ENCODE measurements at regions not wholly inside any gene's neighbourhood (a gene's known extent, or its start where the extent isn't known, plus 50 kb on each side); places are given as distances from the start of the nearest gene placed in this dataset.

DNA sequence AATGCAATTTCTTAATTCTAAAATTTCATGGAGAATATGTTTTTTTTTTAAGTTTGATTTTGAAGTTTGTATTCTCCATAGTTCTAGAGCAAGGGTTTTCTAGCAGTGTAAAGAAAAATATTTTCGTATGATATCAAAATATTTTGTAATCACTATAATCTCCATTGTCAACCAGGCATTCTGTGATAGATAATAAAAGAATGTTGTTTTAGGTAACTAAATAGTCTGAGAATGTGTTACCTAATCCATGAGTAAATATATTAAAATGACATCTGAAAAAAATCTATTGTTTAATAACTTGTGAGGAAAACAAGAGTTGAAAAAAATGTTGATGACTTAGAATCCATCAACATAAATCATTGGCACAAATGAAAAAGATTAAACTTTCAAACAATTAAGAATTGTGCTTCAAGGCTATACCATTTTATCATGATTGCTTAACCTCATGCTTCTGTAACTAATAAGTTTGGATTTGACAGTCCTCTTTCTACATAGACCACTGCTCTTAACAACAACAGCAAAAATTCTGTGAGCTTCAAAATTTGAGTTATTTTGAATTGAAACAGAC, 2211.8 kb downstream of the LRRC4C start:
- Histone ChIP-seq H3K79me2 (ENCODE audit: insufficient read depth, low read length) (no peaks in the 10 kb centered on the region), H3K36me3 (ENCODE audit: insufficient read depth, low read length) (no peaks in the 10 kb centered on the region), H3K4me1 (ENCODE audit: insufficient read depth, low read length) (no peaks in the 10 kb centered on the region), H3K27ac (ENCODE audit: low read depth, low read length) (no peak overlapping the region), H3K9me3 (ENCODE audit: insufficient read depth, low read depth, low read length) (no peaks in the 10 kb centered on the region), H3K9ac (ENCODE audit: low read length) (no peak overlapping the region), H4K20me1 (ENCODE audit: insufficient read depth, low read length) (no peaks in the 10 kb centered on the region), H3K4me2 (ENCODE audit: low read length) (no peak overlapping the region), H3K4me3 (ENCODE audit: insufficient read depth, low read depth, low read length) (no peak overlapping the region), H3K27me3 (ENCODE audit: insufficient read depth, low read length) (no peaks in the 10 kb centered on the region), H2AFZ (ENCODE audit: low read depth, low read length) (no peak overlapping the region)
- Mint-ChIP-seq H3K27me3 (ENCODE audit: low read depth, unreplicated experiment) (no peaks in the 10 kb centered on the region), H3K4me3 (ENCODE audit: unreplicated experiment) (no peak overlapping the region), H3K27ac (ENCODE audit: unreplicated experiment) (no peak overlapping the region), H3K4me1 (ENCODE audit: low read depth, unreplicated experiment) (no peaks in the 10 kb centered on the region), H3K9me3 (ENCODE audit: unreplicated experiment) (no peaks in the 10 kb centered on the region), H3K36me3 (ENCODE audit: low read depth, unreplicated experiment) (no peaks in the 10 kb centered on the region)
- DNase-seq (ENCODE audit: low read depth) (no peak), FAIRE-seq (no peak)
- no peak for TF ChIP-seq EZH2 (IDR thresholded peaks at IDR 0.05; ENCODE audit: insufficient read depth, low read length)
- TF ChIP-seq, protein P1, sequence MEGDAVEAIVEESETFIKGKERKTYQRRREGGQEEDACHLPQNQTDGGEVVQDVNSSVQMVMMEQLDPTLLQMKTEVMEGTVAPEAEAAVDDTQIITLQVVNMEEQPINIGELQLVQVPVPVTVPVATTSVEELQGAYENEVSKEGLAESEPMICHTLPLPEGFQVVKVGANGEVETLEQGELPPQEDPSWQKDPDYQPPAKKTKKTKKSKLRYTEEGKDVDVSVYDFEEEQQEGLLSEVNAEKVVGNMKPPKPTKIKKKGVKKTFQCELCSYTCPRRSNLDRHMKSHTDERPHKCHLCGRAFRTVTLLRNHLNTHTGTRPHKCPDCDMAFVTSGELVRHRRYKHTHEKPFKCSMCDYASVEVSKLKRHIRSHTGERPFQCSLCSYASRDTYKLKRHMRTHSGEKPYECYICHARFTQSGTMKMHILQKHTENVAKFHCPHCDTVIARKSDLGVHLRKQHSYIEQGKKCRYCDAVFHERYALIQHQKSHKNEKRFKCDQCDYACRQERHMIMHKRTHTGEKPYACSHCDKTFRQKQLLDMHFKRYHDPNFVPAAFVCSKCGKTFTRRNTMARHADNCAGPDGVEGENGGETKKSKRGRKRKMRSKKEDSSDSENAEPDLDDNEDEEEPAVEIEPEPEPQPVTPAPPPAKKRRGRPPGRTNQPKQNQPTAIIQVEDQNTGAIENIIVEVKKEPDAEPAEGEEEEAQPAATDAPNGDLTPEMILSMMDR (IDR thresholded peaks at IDR 0.05; ENCODE audit: insufficient read depth, low read depth, low read length), result no peak

DNA sequence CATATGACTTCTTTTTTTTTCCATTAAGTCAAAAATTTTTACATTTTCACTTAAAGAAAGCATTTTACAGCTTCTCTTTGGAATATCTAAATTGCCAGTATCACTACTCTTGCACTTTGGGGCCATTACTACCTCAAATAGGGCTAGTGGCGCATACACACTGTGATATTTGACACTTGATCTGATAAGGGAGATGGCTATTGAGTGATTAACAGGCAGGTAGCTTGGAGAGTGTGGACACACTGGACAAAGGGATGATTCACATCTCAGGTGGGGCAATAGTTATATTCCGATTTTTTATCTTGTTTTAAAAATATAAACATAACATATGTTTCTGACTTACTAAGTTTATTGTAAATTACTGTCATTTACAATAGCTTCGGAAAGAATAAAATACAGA, 2219.9 kb downstream of the LRRC4C start:
- H3K27me3 Mint-ChIP-seq (ENCODE audit: low read depth, unreplicated experiment), result no peaks in the 10 kb centered on the region
- Histone ChIP-seq H2AFZ (ENCODE audit: low read depth, low read length) (no peak overlapping the region), H3K27me3 (ENCODE audit: insufficient read depth, low read length) (no peaks in the 10 kb centered on the region), H3K9me3 (ENCODE audit: insufficient read depth, low read depth, low read length) (no peaks in the 10 kb centered on the region), H3K27ac (ENCODE audit: low read depth, low read length) (no peak overlapping the region), H3K4me1 (ENCODE audit: insufficient read depth, low read length) (no peaks in the 10 kb centered on the region), H3K9ac (ENCODE audit: low read length) (no peak overlapping the region), H3K36me3 (ENCODE audit: insufficient read depth, low read length) (no peaks in the 10 kb centered on the region), H3K4me3 (ENCODE audit: insufficient read depth, low read depth, low read length) (no peak overlapping the region), H3K79me2 (ENCODE audit: insufficient read depth, low read length) (no peaks in the 10 kb centered on the region), H3K4me2 (ENCODE audit: low read length) (no peak overlapping the region), H4K20me1 (ENCODE audit: insufficient read depth, low read length) (no peaks in the 10 kb centered on the region)
- FAIRE-seq (no peak), DNase-seq (ENCODE audit: low read depth) (no peak)
- TF ChIP-seq, protein P1 (IDR thresholded peaks at IDR 0.05; ENCODE audit: insufficient read depth, low read depth, low read length), result no peak
- no peak for TF ChIP-seq EZH2 (IDR thresholded peaks at IDR 0.05; ENCODE audit: insufficient read depth, low read length)
- H3K36me3 Mint-ChIP-seq (ENCODE audit: low read depth, unreplicated experiment), result no peaks in the 10 kb centered on the region
- H3K9me3 Mint-ChIP-seq (ENCODE audit: unreplicated experiment), result peaks cover 2% of the 10 kb centered on the region
- H3K4me1 Mint-ChIP-seq (ENCODE audit: low read depth, unreplicated experiment), result no peaks in the 10 kb centered on the region
- H3K27ac Mint-ChIP-seq (ENCODE audit: unreplicated experiment), result no peak overlapping the region
- no peak overlapping the region for H3K4me3 Mint-ChIP-seq (ENCODE audit: unreplicated experiment)

DNA sequence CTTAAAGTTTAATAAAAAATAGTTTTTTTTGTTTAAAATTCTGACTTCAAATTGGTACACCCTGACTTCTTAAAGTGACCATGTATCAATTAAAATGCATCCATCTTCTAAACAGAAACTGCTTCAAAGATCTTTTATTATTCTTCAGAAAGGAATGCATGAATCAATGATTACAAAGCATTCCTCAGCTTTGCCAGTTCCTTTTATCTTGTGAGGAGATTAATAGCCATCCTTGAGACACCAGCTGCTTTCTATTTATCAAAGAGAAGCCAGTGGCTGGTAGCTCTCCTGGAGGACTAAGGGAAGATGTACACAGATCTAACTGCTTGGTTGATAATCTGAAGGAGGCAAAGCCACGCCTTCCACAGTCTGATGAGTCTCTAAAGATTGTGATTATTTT, 2222.5 kb downstream of the LRRC4C start:
- no peaks in the 10 kb centered on the region for H3K79me2 ChIP-seq (ENCODE audit: insufficient read depth, low read length)
- H3K4me1 ChIP-seq (ENCODE audit: insufficient read depth, low read length), result no peaks in the 10 kb centered on the region
- H3K27me3 ChIP-seq (ENCODE audit: insufficient read depth, low read length), result no peaks in the 10 kb centered on the region
- Mint-ChIP-seq H3K27me3 (ENCODE audit: low read depth, unreplicated experiment) (no peaks in the 10 kb centered on the region), H3K36me3 (ENCODE audit: low read depth, unreplicated experiment) (no peaks in the 10 kb centered on the region), H3K4me1 (ENCODE audit: low read depth, unreplicated experiment) (no peaks in the 10 kb centered on the region), H3K27ac (ENCODE audit: unreplicated experiment) (no peak overlapping the region), H3K9me3 (ENCODE audit: unreplicated experiment) (peaks cover 2% of the 10 kb centered on the region), H3K4me3 (ENCODE audit: unreplicated experiment) (no peak overlapping the region)
- no peak overlapping the region for H3K27ac ChIP-seq (ENCODE audit: low read depth, low read length)
- H4K20me1 ChIP-seq (ENCODE audit: insufficient read depth, low read length), result no peaks in the 10 kb centered on the region
- no peak overlapping the region for H3K4me3 ChIP-seq (ENCODE audit: insufficient read depth, low read depth, low read length)
- H3K36me3 ChIP-seq (ENCODE audit: insufficient read depth, low read length), result no peaks in the 10 kb centered on the region
- H3K9me3 ChIP-seq (ENCODE audit: insufficient read depth, low read depth, low read length), result no peaks in the 10 kb centered on the region
- H3K4me2 ChIP-seq (ENCODE audit: low read length), result no peak overlapping the region
- no peak overlapping the region for H2AFZ ChIP-seq (ENCODE audit: low read depth, low read length)
- FAIRE-seq (no peak), DNase-seq (ENCODE audit: low read depth) (peak; percentile 18)
- H3K9ac ChIP-seq (ENCODE audit: low read length), result no peak overlapping the region
- TF ChIP-seq EZH2 (IDR thresholded peaks at IDR 0.05; ENCODE audit: insufficient read depth, low read length), result no peak
- TF ChIP-seq, protein P1 (IDR thresholded peaks at IDR 0.05; ENCODE audit: insufficient read depth, low read depth, low read length), result no peak
